ENCODE measurements at regions not wholly inside any gene's neighbourhood (a gene's known extent, or its start where the extent isn't known, plus 50 kb on each side); places are given as distances from the start of the nearest gene placed in this dataset.

DNA sequence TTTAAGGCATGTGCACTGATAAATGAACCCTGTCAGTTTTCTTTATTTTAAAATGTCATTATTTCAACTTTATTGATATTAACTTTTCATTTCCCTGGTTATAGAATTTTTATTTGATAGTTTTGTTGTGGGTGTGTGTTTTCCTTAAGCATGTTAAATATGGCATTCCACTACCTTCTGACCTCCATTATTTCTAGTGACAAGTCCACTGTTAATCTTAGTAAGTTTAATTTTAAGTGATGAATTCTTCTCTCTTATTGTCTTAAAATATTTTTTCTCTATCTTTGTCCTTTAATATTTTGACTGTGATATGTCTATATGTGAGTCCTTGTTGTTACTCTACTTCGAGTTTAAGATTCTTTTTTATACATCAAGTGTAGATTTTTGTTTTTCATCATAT, 685.7 kb downstream of the GALR1 start:
- TF ChIP-seq, protein P1, sequence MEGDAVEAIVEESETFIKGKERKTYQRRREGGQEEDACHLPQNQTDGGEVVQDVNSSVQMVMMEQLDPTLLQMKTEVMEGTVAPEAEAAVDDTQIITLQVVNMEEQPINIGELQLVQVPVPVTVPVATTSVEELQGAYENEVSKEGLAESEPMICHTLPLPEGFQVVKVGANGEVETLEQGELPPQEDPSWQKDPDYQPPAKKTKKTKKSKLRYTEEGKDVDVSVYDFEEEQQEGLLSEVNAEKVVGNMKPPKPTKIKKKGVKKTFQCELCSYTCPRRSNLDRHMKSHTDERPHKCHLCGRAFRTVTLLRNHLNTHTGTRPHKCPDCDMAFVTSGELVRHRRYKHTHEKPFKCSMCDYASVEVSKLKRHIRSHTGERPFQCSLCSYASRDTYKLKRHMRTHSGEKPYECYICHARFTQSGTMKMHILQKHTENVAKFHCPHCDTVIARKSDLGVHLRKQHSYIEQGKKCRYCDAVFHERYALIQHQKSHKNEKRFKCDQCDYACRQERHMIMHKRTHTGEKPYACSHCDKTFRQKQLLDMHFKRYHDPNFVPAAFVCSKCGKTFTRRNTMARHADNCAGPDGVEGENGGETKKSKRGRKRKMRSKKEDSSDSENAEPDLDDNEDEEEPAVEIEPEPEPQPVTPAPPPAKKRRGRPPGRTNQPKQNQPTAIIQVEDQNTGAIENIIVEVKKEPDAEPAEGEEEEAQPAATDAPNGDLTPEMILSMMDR (IDR thresholded peaks at IDR 0.05), result no peak
- intact Hi-C loops (cut with DNase I; ENCODE audit: low total_unique reads), result no loop called here
- H3K27me3 ChIP-seq, result no peaks in the 10 kb centered on the region
- H3K4me3 ChIP-seq, result no peak overlapping the region
- H3K36me3 ChIP-seq, result no peaks in the 10 kb centered on the region
- no peaks in the 10 kb centered on the region for H3K9me3 ChIP-seq
- H3K4me1 ChIP-seq, result no peaks in the 10 kb centered on the region
- DNase-seq, result no peak
- no peak overlapping the region for H3K27ac ChIP-seq

DNA sequence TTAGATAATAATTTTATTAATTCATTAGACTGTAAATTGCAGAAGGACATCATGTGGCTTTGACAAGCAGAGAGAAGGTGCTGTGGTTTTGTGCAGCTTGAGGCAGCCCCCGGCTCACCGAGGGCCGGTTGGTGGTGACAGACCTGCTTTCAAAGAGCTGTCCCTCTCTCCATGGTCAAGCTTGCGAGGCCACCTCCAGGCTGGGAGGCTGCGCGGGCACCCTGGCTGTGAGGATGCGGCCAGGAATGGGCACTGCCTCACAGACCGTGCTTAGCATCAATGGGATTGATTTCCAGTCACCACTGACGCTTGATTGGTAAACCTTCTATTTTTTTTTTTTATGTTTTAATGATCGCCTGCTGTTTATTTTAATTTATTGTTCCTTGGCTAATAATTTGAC, 690.9 kb downstream of the GALR1 start:
- Histone ChIP-seq H3K9me3 (no peaks in the 10 kb centered on the region), H3K27me3 (no peaks in the 10 kb centered on the region), H3K36me3 (no peaks in the 10 kb centered on the region), H3K4me3 (no peak overlapping the region), H3K27ac (no peak overlapping the region), H3K4me1 (no peaks in the 10 kb centered on the region)
- DNase-seq, result no peak
- intact Hi-C loops (cut with DNase I; ENCODE audit: low total_unique reads), result no loop called here
- TF ChIP-seq, protein P1 (IDR thresholded peaks at IDR 0.05), result no peak

DNA sequence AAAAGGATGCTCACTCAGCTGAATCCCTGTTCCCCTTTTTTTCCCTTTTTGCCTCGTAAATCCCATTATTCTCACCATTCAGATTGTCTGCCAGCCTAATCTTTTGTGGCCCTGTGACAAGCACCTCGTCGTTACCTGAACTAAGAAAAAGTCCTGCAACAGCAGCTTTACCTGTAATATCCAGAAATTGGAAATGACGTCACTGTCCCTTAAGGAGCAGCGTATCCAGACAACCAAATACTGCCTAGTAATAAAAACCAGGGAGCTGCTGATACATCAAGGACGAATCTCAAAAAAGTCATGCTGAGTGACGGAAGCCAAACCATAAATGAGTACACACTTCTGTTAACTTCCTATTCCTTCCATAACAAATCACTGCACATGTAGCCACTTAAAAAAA, 694.9 kb downstream of the GALR1 start:
- no peak overlapping the region for H3K27ac ChIP-seq
- intact Hi-C loops (cut with DNase I; ENCODE audit: low total_unique reads), result no loop called here
- H3K4me3 ChIP-seq, result no peak overlapping the region
- H3K27me3 ChIP-seq, result no peaks in the 10 kb centered on the region
- H3K4me1 ChIP-seq, result no peaks in the 10 kb centered on the region
- no peaks in the 10 kb centered on the region for H3K36me3 ChIP-seq
- no peaks in the 10 kb centered on the region for H3K9me3 ChIP-seq
- no peak for DNase-seq
- TF ChIP-seq, protein P1 (IDR thresholded peaks at IDR 0.05), result no peak

DNA sequence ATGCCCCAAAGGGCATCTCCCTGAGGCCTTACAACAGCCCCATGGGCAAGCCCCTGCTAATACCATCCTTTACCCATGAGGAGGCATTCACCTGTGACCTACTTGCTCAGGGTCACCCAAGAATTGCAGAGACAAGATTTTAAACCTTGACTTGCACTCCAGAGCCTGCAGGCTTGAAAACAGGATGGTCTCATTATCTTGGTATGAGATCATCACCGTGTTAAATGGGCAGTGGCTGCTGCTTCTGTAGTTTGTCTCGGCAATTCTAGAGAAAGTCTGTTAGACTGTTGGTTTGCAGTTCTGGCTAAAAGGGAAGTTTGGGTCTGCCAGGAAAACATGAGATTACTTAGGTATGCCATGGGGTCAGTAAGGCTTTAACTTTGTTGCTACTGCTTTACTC, 698.9 kb downstream of the GALR1 start:
- intact Hi-C loops (cut with DNase I; ENCODE audit: low total_unique reads), result no loop called here
- H3K36me3 ChIP-seq, result no peaks in the 10 kb centered on the region
- no peak for DNase-seq
- H3K4me3 ChIP-seq, result no peak overlapping the region
- no peaks in the 10 kb centered on the region for H3K27me3 ChIP-seq
- H3K9me3 ChIP-seq, result no peaks in the 10 kb centered on the region
- TF ChIP-seq, protein P1 (IDR thresholded peaks at IDR 0.05), result no peak
- H3K27ac ChIP-seq, result no peak overlapping the region
- H3K4me1 ChIP-seq, result no peaks in the 10 kb centered on the region

DNA sequence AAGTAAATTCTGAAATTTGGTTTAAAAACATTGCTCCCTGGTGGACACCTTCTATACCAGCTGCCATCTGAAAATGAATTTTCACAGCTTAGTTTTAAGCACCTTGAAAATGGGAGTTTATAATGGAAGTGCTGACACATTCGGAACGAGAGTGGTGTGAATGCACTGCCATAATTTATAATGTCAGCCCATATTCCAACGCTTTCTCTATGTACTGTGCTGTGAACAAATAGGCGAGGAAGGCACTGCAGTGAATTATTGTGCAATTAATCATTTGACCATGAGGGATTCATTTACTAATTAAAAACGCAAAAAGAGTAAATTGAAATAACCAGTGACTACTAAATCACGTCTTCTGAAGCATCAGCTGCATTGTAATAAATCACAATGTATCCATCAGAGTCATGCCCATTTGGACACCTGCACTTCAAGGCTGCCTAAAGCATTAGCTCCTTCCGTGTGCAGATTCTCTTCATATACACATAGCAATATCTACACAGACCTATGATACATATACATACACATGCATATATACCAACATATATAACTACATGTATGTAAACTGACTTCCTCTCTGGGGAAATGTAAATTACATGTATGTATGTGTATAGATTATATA, 699.8 kb downstream of the GALR1 start:
- Histone ChIP-seq H3K9me3 (no peaks in the 10 kb centered on the region), H3K36me3 (no peaks in the 10 kb centered on the region), H3K4me1 (no peaks in the 10 kb centered on the region), H3K4me3 (no peak overlapping the region), H3K27ac (no peak overlapping the region), H3K27me3 (no peaks in the 10 kb centered on the region)
- intact Hi-C loops (cut with DNase I; ENCODE audit: low total_unique reads), result no loop called here
- DNase-seq, result no peak
- TF ChIP-seq, protein P1 (IDR thresholded peaks at IDR 0.05), result no peak

DNA sequence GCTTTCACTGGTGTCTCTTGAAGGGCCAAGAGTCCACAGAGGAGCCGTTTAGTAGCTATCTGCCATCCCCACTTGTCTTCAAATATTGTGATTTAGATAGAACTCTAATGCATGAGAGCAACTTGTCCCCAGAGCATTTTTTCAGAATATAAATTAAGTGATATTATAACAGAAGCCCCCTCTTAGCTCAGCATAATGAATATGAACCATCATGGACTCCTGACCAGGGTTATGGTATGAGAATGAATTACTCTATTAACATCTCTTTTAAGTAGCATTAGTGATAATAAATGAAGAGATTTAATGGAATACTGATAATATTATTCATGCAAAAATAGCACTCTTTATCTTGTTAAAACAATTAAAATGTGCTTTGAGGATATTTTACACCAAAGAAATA, 709.6 kb downstream of the GALR1 start:
- H3K4me1 ChIP-seq, result no peaks in the 10 kb centered on the region
- TF ChIP-seq, protein P1 (IDR thresholded peaks at IDR 0.05), result no peak
- intact Hi-C loops (cut with DNase I; ENCODE audit: low total_unique reads), result no loop called here
- no peak overlapping the region for H3K4me3 ChIP-seq
- no peaks in the 10 kb centered on the region for H3K27me3 ChIP-seq
- H3K36me3 ChIP-seq, result no peaks in the 10 kb centered on the region
- H3K9me3 ChIP-seq, result no peaks in the 10 kb centered on the region
- no peak overlapping the region for H3K27ac ChIP-seq
- DNase-seq, result no peak
